Gastroesophageal sphincter (tissue), 4 donors: ENCODE measurements at regions not wholly inside any gene's neighbourhood (a gene's known extent, or its start where the extent isn't known, plus 50 kb on each side); places are given as distances from the start of the nearest gene placed in this dataset.

ENCODE experiments used
- ATAC-seq: fragments of 150-250 bp; one replicate; pipeline ENCODE4 v1.9.1; 2016; ENCODE audit warnings: mild to moderate bottlenecking, moderate library complexity
- H3K27ac ChIP-seq, 4 donors: fragments of 200-600 bp; sonication (generic) in 3 of 4; 1 replicate in 3 of 4; 2 replicates in 1 of 4; pipeline ENCODE4 v1.5.1; 2016 to 2019
- H3K27me3 ChIP-seq: fragments of 200-600 bp; sonication (generic); one replicate; pipeline ENCODE4 v1.5.1; 2019
- H3K36me3 ChIP-seq, 2 donors: fragments of 200-600 bp; sonication (generic); one replicate each; pipeline ENCODE4 v1.5.1; 2019; ENCODE audit warnings: control low read depth in 1 of 2
- H3K4me1 ChIP-seq, 3 donors: fragments of 200-600 bp; sonication (generic); 1 replicate in 2 of 3; 2 replicates in 1 of 3; pipeline ENCODE4 v1.5.1; 2016 to 2019; ENCODE audit warnings: control low read depth in 2 of 3
- H3K4me3 ChIP-seq, 2 donors: fragments of 200-600 bp; sonication (generic); one replicate each; pipeline ENCODE4 v1.5.1; 2019; ENCODE audit warnings: mild to moderate bottlenecking in 1 of 2, moderate library complexity in 1 of 2
- H3K9me3 ChIP-seq, 3 donors: fragments of 200-600 bp; sonication (generic); one replicate each; pipeline ENCODE4 v1.5.1; 2017 to 2019; ENCODE audit warnings: control low read depth in 2 of 3
- CTCF ChIP-seq, 4 experiments: fragments of 200-600 bp in 2 of 4; fragments of 450-650 bp in 2 of 4; sonication (generic) in 1 of 4; IDR thresholded peaks; one replicate each; pipeline ENCODE4 v1.5.1; 2017 to 2019; ENCODE audit warnings: antibody characterized with exemption in 4 of 4, mild to moderate bottlenecking in 2 of 4, moderate library complexity in 2 of 4
- EP300 ChIP-seq: sonication (generic); formaldehyde crosslinking; IDR thresholded peaks from one replicate; pipeline ENCODE4 v1.6.1; 2017; ENCODE audit warnings: antibody characterized with exemption, mild to moderate bottlenecking
- POLR2A ChIP-seq, 2 donors: fragments of 450-650 bp; IDR thresholded peaks; one replicate each; pipeline ENCODE4 v1.6.1; 2017; ENCODE audit warnings: antibody characterized with exemption in 2 of 2, mild to moderate bottlenecking in 2 of 2, moderate library complexity in 1 of 2
- POLR2AphosphoS5 ChIP-seq: sonication (generic); formaldehyde crosslinking; IDR thresholded peaks from one replicate; pipeline ENCODE4 v1.6.1; 2017; ENCODE audit warnings: antibody characterized with exemption
- WGBS, 2 donors: methylation state at CpG; one replicate each; pipeline ENCODE4 v1.1.5; 2018; ENCODE audit warnings: low coverage in 1 of 2; 5-methylcytosine and 5-hydroxymethylcytosine counted together

GRCh38 chr3:73733746-73734145 is 109.0 kb upstream of the PDZRN3 start:
- ATAC-seq, result no peak
- H3K36me3 ChIP-seq, result no peaks in the 10 kb centered on the region
- 35 to 39% methylated on average over 6 of the region's 6 CpGs for WGBS, 2 donors
- H3K4me1 ChIP-seq, result no peaks in the 10 kb centered on the region
- no peaks in the 10 kb centered on the region for H3K9me3 ChIP-seq
- H3K4me3 ChIP-seq, result no peak overlapping the region
- no peaks in the 10 kb centered on the region for H3K27me3 ChIP-seq
- H3K27ac ChIP-seq, result no peak overlapping the region
- TF ChIP-seq POLR2AphosphoS5, result no peak
- TF ChIP-seq EP300, result no peak
- TF ChIP-seq POLR2A (IDR thresholded peaks at IDR 0.05), result no peak
- no peak for TF ChIP-seq CTCF (IDR thresholded peaks at IDR 0.05)

GRCh38 chr3:73729969-73730440 is 105.3 kb upstream of the PDZRN3 start:
- Histone ChIP-seq H3K27ac (no peak overlapping the region), H3K4me1 (peaks cover 4 to 21% (median 4%) of the 10 kb centered on the region in 3 donors), H3K9me3 (no peaks in the 10 kb centered on the region), H3K36me3 (no peaks in the 10 kb centered on the region), H3K27me3 (no peaks in the 10 kb centered on the region), H3K4me3 (no peak overlapping the region)
- 77 to 89% methylated on average over 3 to 8 of the region's 9 CpGs for WGBS, 2 donors
- peak; percentile 54 for ATAC-seq
- TF ChIP-seq POLR2AphosphoS5 (peak; percentile 43), CTCF (IDR thresholded peaks at IDR 0.05) (no peak)

- no peak overlapping the region for H3K4me3 ChIP-seq
- peak overlapping the region in 3 of 4 donors; percentile 1 to 52 (median 33) for H3K27ac ChIP-seq
- no peak for ATAC-seq
- no peaks in the 10 kb centered on the region for H3K9me3 ChIP-seq
- no peaks in the 10 kb centered on the region for H3K36me3 ChIP-seq
- TF ChIP-seq EP300 (no peak), CTCF (IDR thresholded peaks at IDR 0.05) (no peak), POLR2AphosphoS5 (no peak), POLR2A (IDR thresholded peaks at IDR 0.05) (no peak)
- 48 to 60% methylated on average over 1 to 2 of the region's 2 CpGs for WGBS, 2 donors
- peaks cover 4 to 21% (median 4%) of the 10 kb centered on the region in 3 donors for H3K4me1 ChIP-seq
- H3K27me3 ChIP-seq, result no peaks in the 10 kb centered on the region
Observed at GRCh38 chr3:73727854-73728253, 103.1 kb upstream of the PDZRN3 start.

- Histone ChIP-seq H3K27ac (peak overlapping the region in 3 of 4 donors; percentile 28 to 52 (median 33)), H3K36me3 (no peaks in the 10 kb centered on the region), H3K9me3 (no peaks in the 10 kb centered on the region), H3K27me3 (no peaks in the 10 kb centered on the region), H3K4me1 (peaks cover 4 to 21% (median 4%) of the 10 kb centered on the region in 3 donors), H3K4me3 (no peak overlapping the region)
- peak; percentile 82 for TF ChIP-seq POLR2AphosphoS5
- no peak for TF ChIP-seq EP300
- 27 to 64% methylated on average over 3 to 6 of the region's 8 CpGs for WGBS, 2 donors
- ATAC-seq, result peak; percentile 88
Observed at GRCh38 chr3:73727117-73727821, 102.5 kb upstream of the PDZRN3 start.

GRCh38 chr3:73723596-73723995 is 98.9 kb upstream of the PDZRN3 start:
- 65% methylated on average over 3 of the region's 3 CpGs; no CpG with 5 or more reads in 1 of the 2 donors for WGBS, 2 donors
- ATAC-seq, result no peak
- Histone ChIP-seq H3K4me3 (no peak overlapping the region), H3K4me1 (peaks cover 7 to 40% (median 10%) of the 10 kb centered on the region in 3 donors), H3K36me3 (no peaks in the 10 kb centered on the region), H3K9me3 (no peaks in the 10 kb centered on the region), H3K27me3 (no peaks in the 10 kb centered on the region), H3K27ac (no peak overlapping the region)
- no peak for TF ChIP-seq POLR2AphosphoS5
- no peak for TF ChIP-seq POLR2A (IDR thresholded peaks at IDR 0.05)

- Histone ChIP-seq H3K4me3 (peak overlapping the region; percentile 32 to 34), H3K9me3 (no peaks in the 10 kb centered on the region), H3K36me3 (no peaks in the 10 kb centered on the region), H3K4me1 (peaks cover 3 to 24% (median 6%) of the 10 kb centered on the region in 3 donors), H3K27me3 (no peaks in the 10 kb centered on the region), H3K27ac (peak overlapping the region; percentile 64 to 89 (median 75))
- TF ChIP-seq CTCF (IDR thresholded peaks at IDR 0.05) (no peak), POLR2AphosphoS5 (peak; percentile 50), POLR2A (IDR thresholded peaks at IDR 0.05) (no peak), EP300 (no peak)
- peak; percentile 21 for ATAC-seq
- WGBS, 2 donors, result 0 to 2% methylated on average over 6 of the region's 6 CpGs
Observed at GRCh38 chr3:73719861-73720260, 95.1 kb upstream of the PDZRN3 start.
